Posterior vena cava (tissue), 2 donors: ENCODE measurements at regions not wholly inside any gene's neighbourhood (a gene's known extent, or its start where the extent isn't known, plus 50 kb on each side); places are given as distances from the start of the nearest gene placed in this dataset.

Source experiments
- DNase-seq: peaks from one replicate; pipeline ENCODE4 v3.0.0-alpha.2; 2020; ENCODE audit warnings: low spot score
- intact Hi-C, 2 donors: fragments of 100-400 bp; cut with DNase I; formaldehyde crosslinking; loops; one replicate each; pipeline versions ENCODE4 v1.14.1 to v1.14.2; 2022 to 2023
- donor health status: DM: yes; HTN: yes; CAD: no.
- donor health status: DM: yes; HTN: yes; CAD: no.

DNA sequence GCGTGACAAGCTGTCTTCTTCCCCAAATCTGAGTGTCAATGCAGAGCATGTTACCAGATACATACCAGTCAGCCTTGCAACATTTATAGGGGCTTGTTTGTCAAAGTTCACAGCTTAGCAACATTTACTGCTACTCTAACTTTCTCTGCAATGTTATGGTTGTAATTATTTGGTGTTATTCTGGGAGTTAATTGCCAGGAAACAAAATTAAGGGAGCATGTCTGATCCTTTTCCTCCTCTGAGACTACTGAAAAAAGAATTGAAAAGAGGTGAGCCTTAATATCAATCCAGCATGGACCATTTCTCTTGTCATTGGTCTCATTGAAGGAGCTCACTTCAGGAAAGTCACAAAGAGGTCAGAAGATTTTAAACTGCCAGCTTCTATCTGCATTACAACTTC lies 465.6 kb upstream of the LINC00305 start:
- intact Hi-C loops: no loop called here
- DNase-seq: no peak

- DNase-seq: no peak
- intact Hi-C loops: no loop called here
These were observed 443.4 kb upstream of the LINC00305 start for GRCh38 chr18:64592246-64592645.

DNA sequence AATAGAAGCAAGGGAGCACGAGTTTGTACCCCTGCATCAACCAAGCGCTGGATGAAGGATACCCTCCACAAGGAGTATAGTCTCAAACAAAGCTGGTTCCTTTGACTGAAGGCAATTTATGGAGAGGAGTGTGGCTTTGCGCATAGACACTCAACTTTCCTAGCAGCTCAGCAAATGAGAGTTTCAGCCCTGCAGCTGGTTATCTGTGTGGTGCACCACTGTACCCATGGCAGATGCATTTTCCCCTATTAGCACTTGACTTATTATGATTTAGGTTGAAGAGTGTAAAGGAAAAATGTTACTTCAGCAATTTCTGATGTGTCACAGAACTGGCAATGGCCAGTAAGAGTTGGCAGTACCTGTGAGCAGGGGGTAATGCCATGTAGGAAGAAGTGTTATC lies 440.1 kb upstream of the LINC00305 start:
- no peak for DNase-seq

GRCh38 chr18:64566456-64566855 lies 417.6 kb upstream of the LINC00305 start:
- DNase-seq: no peak
- intact Hi-C loops: no loop called here

More for the DNA sequence above, 440.1 kb upstream of the LINC00305 start:
- intact Hi-C loops: no loop called here

GRCh38 chr18:64562651-64563050 lies 413.8 kb upstream of the LINC00305 start:
- intact Hi-C loops: no loop called here
- no peak for DNase-seq

DNA sequence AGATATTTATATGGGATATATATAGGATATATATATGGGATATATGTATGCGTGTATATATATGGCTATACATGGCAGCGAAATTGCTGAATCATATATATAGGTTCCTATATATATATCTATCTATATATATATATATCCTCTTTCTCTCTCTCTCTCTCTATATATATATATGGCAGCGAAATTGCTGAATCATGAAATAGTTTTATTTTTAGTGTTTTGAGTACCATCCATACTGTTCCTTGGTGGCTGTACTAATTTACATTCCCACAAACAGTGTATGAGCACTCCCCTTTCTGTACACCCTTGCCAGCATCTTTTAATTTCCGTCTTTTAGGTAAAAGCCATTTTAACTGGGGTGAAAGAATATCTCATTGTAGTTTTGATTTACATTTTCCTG lies 397.6 kb upstream of the LINC00305 start:
- DNase-seq: no peak
- intact Hi-C loops: no loop called here

DNA sequence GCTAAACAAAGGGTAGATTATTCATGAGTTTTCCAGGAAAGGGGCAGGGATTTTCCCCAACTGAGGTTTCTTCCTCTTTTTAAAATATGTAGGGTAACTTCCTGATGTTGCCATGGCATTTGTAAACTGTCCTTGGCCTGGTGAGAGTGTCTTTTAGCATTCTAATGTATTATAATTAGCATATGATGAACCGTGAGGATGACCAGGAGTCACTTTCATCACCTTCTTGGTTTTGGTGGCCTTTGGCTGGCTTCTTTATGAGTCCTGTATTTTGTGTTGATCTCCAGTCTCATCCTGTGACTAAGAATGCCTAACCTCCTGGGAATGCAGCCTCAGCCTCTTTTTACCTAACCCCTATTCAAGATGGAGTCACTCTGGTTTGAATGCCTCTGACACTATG lies 391.0 kb upstream of the LINC00305 start:
- intact Hi-C loops: no loop called here
- DNase-seq: no peak

DNA sequence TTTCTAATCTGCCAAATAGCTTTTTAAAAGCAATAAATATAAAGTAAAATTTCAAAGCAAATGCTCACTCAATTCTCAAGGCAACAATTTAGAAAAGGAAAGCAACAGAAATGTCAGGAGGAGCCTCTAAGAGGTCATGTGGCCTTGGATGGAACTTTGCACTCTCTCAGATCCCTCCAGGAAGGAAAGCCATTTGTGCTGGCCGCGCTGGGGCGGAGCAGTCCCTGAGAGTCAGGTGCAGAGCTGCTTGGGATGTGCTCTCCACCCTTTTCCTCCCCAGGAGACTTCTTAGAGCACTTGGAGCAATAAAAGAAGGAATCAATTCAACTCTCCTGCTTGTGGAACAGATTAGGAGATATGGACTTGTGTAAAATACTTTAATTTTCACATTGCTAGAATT lies 379.8 kb upstream of the LINC00305 start:
- no peak for DNase-seq
- intact Hi-C loops: no loop called here

DNA sequence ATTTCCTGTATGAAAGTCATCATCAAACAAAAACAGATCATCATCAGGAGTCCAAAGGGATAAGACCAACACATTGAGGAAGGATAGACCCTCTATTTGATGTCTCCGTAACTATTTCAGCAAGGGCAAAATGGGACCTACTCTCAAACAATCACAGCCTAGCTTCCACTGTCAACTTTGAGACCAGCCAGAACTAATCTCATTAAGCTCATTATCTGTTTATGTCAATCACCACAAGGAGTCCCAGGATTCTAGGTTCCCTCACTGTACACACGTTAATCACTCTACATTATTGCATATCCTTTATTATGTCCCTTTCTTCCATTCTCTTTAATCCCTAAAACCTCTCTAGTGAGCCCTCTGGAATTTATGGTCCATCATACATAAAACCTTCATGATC lies 370.3 kb upstream of the LINC00305 start:
- intact Hi-C loops: no loop called here
- DNase-seq: no peak

- DNase-seq: no peak
- intact Hi-C loops: no loop called here
These were observed 369.3 kb upstream of the LINC00305 start for GRCh38 chr18:64518191-64518590.

DNA sequence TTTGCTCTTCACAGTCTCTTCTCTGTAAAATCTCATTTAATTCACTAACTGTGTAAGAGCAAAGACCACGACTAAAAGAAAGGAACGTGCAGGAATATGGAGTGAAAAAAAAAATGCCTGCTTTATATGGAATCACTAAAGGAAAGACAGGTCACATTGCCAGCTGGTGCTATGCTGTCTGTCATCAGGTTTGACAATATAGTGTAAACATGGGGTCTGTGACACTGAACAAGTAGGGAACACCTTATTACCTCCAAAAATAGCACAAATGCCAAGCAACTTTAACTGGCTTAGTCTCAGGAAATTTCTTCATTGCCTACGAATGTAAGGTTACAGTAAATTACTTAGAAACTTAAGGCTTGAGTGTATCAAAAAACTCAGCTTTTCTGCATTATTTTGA lies 364.5 kb upstream of the LINC00305 start:
- no peak for DNase-seq
- intact Hi-C loops: no loop called here

GRCh38 chr18:64490207-64490606 lies 341.3 kb upstream of the LINC00305 start:
- intact Hi-C loops: no loop called here
- DNase-seq: no peak

DNA sequence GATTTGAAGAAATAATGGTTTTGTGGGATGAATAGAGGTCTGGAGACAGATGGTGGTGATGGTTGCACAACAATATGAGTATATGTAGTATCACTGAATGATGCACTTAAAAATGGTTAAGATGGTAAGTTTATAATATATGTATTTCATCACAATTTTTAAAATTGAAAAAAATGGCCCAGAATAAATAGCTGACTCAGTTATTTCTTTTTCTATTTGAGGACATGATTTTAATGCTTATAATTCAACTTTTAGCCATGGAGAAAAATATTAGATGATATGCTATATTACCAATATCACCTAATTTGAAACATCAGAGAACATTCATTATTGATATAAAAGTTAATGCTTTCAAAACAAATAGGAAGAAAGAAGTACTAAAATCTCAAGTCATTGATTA lies 339.8 kb upstream of the LINC00305 start:
- DNase-seq: no peak
- intact Hi-C loops: no loop called here

- no peak for DNase-seq
- intact Hi-C loops: no loop called here
These were observed 325.9 kb upstream of the LINC00305 start for GRCh38 chr18:64474773-64475172.

- DNase-seq: no peak
- intact Hi-C loops: no loop called here
These were observed 325.4 kb upstream of the LINC00305 start for GRCh38 chr18:64474255-64474654.

- intact Hi-C loops: no loop called here
- DNase-seq: no peak
These were observed 300.5 kb upstream of the LINC00305 start for GRCh38 chr18:64449434-64449833.

GRCh38 chr18:64444819-64445218 lies 295.9 kb upstream of the LINC00305 start:
- intact Hi-C loops: no loop called here
- DNase-seq: no peak

DNA sequence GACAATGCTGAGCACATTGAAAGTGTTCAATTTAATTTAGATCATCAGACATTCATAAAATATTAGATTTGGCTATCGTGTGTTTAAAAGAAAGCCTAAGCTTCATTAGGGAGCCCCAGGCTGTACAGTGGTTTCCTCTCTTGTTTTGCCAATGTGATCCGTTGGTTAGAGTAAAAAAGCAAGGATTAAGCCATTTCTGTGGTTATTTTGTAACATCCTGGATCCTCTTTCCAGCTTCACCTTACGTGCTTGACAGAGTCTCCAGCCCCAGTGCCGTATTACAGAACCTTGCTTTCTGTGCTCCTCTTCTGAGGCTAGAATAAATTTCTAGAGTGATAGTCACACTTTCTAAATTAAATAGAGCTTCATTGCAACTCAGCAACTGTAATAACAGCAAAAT lies 289.3 kb upstream of the LINC00305 start:
- intact Hi-C loops: no loop called here
- DNase-seq: no peak

- intact Hi-C loops: no loop called here
- no peak for DNase-seq
These were observed 287.2 kb upstream of the LINC00305 start for GRCh38 chr18:64436111-64436510.

DNA sequence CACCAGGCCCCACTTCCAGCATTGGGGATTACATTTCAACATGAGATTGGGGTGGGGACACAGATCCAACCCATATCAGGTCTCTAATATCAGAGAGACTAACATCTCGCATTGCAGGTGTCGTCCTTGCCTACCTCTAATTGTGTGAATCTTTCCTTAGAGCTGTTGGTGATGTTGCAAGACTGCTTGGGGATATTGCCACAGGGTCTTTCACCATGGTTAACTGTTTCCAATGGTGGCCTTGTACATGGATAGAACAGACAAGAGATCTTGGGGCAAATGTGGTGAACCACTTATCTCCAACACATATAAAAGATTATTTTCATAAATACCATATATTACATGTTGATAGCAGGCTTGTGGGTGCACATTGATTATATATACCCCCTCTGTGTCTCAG lies 270.3 kb upstream of the LINC00305 start:
- no peak for DNase-seq
- intact Hi-C loops: no loop called here

- DNase-seq: no peak
- intact Hi-C loops: no loop called here
These were observed 268.1 kb upstream of the LINC00305 start for GRCh38 chr18:64416990-64417389.

DNA sequence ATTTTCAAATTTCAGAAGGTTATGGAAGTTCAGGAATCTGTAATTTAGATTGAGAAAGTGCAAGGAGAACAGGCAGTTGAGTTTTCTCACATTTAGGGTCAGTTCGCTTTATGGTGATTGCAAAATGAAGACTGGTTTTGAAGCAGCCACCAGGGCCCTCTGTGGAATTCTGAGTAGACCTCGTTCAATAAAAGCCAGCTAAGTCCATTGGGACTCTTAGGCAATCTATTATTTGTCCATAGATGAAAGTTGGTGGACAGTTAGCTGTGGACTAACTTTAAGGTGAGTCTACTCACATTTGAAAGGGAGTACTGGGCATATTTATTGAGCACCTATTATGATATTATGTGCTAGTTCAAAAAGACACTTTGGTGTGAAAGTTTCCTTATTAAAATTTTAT lies 266.3 kb upstream of the LINC00305 start:
- intact Hi-C loops: no loop called here
- no peak for DNase-seq

GRCh38 chr18:64410685-64411084 lies 261.8 kb upstream of the LINC00305 start:
- intact Hi-C loops: no loop called here
- no peak for DNase-seq
